Gastrocnemius medialis (tissue), 4 donors: ENCODE measurements at regions not wholly inside any gene's neighbourhood (a gene's known extent, or its start where the extent isn't known, plus 50 kb on each side); places are given as distances from the start of the nearest gene placed in this dataset.
A peak's percentile ranks its signal among the peaks of the same experiment; 100 is the strongest.

ENCODE experiments used
- ATAC-seq, 2 donors: fragments of 150-250 bp; one replicate each; pipeline ENCODE4 v1.9.1; 2016
- DNase-seq, 2 donors: peaks; one replicate each; pipeline ENCODE4 v3.0.0-alpha.2; 2019
- H3K27ac ChIP-seq, 4 donors: fragments of 200-600 bp; sonication (generic); 1 replicate in 1 of 4; 2 replicates in 3 of 4; pipeline ENCODE4 v1.5.1; 2016 to 2018; ENCODE audit warnings: mild to moderate bottlenecking in 2 of 4, moderate library complexity in 1 of 4
- H3K27me3 ChIP-seq, 3 donors: fragments of 200-600 bp; sonication (generic) in 2 of 3; 1 replicate in 1 of 3; 2 replicates in 2 of 3; pipeline versions ENCODE4 v1.5.1 to v1.6.0; 2016 to 2019; ENCODE audit warnings: mild to moderate bottlenecking in 1 of 3, moderate library complexity in 1 of 3
- H3K36me3 ChIP-seq, 2 donors: fragments of 200-600 bp; sonication (generic) in 1 of 2; one replicate each; pipeline ENCODE4 v1.5.1; 2017 to 2018
- H3K4me1 ChIP-seq, 2 donors: fragments of 200-600 bp; sonication (generic) in 1 of 2; one replicate each; pipeline ENCODE4 v1.5.1; 2016 to 2017; ENCODE audit warnings: mild to moderate bottlenecking in 2 of 2
- H3K4me3 ChIP-seq, 4 donors: fragments of 200-600 bp; sonication (generic) in 3 of 4; 1 replicate in 1 of 4; 2 replicates in 3 of 4; pipeline ENCODE4 v1.5.1; 2016 to 2019; ENCODE audit warnings: mild to moderate bottlenecking in 2 of 4
- H3K9me3 ChIP-seq, 3 donors: fragments of 200-600 bp; sonication (generic) in 2 of 3; 1 replicate in 1 of 3; 2 replicates in 2 of 3; pipeline ENCODE4 v1.5.1; 2016 to 2019
- POLR2A ChIP-seq, 2 donors: fragments of 450-650 bp; IDR thresholded peaks; one replicate each; pipeline ENCODE4 v1.6.1; 2017; ENCODE audit warnings: antibody characterized with exemption in 2 of 2, mild to moderate bottlenecking in 2 of 2, moderate library complexity in 2 of 2
- in situ Hi-C, 4 donors: fragments of 200-750 bp; cut with MboI; loops; one replicate each; pipeline versions ENCODE4 v1.15.0 to v1.8.0; 2017; ENCODE audit warnings: low sequenced_read_pairs in 4 of 4
- intact Hi-C: fragments of 100-400 bp; cut with DNase I; formaldehyde crosslinking; loops from one replicate; pipeline ENCODE4 v1.15.1; 2023; ENCODE audit warnings: low total_unique reads
- TF ChIP-seq, protein P1 (sequence below), 5 experiments: fragments of 450-650 bp in 3 of 5; fragments of 200-600 bp in 2 of 5; sonication (generic) in 2 of 5; IDR thresholded peaks in 4 of 5; conservative IDR thresholded peaks in 1 of 5; 1 replicate in 4 of 5; 2 replicates in 1 of 5; pipeline ENCODE4 v1.5.1; 2016 to 2019; ENCODE audit warnings: antibody characterized with exemption in 5 of 5, mild to moderate bottlenecking in 3 of 5, moderate library complexity in 3 of 5

DNA sequence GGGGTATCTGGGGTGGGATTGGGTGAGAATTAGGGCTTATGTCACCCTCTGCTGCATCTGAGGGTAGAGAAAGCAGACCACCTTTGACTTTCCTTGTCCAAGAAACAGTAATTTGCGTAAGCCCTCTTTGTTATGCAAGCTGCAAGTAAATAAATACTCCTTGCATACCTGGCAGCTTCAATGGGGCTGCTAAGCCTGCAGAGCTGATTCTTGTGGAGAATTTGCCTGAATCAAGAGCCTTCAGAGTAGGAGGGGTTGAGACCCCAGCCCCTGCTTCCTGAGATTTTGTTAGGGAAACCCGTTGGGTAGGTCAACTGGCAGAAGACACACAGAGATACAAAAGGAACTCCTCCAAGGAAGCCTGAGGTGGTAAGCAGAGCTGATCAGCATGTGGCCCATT is 515.1 kb downstream of the DMAC1 start:
- H3K4me1 ChIP-seq, result no peaks in the 10 kb centered on the region
- no peak overlapping the region for H3K27ac ChIP-seq
- DNase-seq, result no peak
- intact Hi-C loops (no loop called here), in situ Hi-C loops (no loop called here)
- no peaks in the 10 kb centered on the region for H3K27me3 ChIP-seq
- H3K36me3 ChIP-seq, result no peaks in the 10 kb centered on the region
- no peak overlapping the region for H3K4me3 ChIP-seq
- TF ChIP-seq, protein P1, sequence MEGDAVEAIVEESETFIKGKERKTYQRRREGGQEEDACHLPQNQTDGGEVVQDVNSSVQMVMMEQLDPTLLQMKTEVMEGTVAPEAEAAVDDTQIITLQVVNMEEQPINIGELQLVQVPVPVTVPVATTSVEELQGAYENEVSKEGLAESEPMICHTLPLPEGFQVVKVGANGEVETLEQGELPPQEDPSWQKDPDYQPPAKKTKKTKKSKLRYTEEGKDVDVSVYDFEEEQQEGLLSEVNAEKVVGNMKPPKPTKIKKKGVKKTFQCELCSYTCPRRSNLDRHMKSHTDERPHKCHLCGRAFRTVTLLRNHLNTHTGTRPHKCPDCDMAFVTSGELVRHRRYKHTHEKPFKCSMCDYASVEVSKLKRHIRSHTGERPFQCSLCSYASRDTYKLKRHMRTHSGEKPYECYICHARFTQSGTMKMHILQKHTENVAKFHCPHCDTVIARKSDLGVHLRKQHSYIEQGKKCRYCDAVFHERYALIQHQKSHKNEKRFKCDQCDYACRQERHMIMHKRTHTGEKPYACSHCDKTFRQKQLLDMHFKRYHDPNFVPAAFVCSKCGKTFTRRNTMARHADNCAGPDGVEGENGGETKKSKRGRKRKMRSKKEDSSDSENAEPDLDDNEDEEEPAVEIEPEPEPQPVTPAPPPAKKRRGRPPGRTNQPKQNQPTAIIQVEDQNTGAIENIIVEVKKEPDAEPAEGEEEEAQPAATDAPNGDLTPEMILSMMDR (IDR thresholded peaks at IDR 0.05 in 4 of 5, conservative IDR thresholded peaks at IDR 0.05 in 1 of 5), result no peak
- no peak for TF ChIP-seq POLR2A (IDR thresholded peaks at IDR 0.05)
- no peaks in the 10 kb centered on the region for H3K9me3 ChIP-seq
- ATAC-seq, result no peak

DNA sequence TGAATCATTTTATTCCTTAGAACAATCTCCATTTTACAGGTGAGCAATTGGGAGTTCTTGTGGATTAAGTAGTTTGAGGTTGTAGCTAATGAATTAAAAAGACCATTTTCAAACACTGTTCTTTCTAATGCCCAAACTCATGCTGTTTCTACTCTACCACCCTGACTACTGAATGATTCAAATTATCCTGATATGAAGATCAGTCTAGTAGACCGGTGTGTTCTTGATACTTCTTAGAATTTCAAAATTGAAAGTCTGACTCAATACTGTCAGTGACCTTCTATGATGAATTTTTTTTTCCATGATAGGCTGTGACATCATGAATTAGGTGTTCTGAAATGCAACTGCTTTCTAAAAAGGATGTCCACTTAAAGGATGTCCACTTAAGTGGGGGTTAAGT is 515.5 kb downstream of the DMAC1 start:
- H3K27me3 ChIP-seq, result no peaks in the 10 kb centered on the region
- DNase-seq (no peak), ATAC-seq (no peak)
- in situ Hi-C loops (no loop called here), intact Hi-C loops (no loop called here)
- TF ChIP-seq, protein P1 (IDR thresholded peaks at IDR 0.05 in 4 of 5, conservative IDR thresholded peaks at IDR 0.05 in 1 of 5), result no peak
- no peak for TF ChIP-seq POLR2A (IDR thresholded peaks at IDR 0.05)
- H3K4me1 ChIP-seq, result no peaks in the 10 kb centered on the region
- no peak overlapping the region for H3K4me3 ChIP-seq
- no peaks in the 10 kb centered on the region for H3K9me3 ChIP-seq
- H3K27ac ChIP-seq, result no peak overlapping the region
- H3K36me3 ChIP-seq, result no peaks in the 10 kb centered on the region

DNA sequence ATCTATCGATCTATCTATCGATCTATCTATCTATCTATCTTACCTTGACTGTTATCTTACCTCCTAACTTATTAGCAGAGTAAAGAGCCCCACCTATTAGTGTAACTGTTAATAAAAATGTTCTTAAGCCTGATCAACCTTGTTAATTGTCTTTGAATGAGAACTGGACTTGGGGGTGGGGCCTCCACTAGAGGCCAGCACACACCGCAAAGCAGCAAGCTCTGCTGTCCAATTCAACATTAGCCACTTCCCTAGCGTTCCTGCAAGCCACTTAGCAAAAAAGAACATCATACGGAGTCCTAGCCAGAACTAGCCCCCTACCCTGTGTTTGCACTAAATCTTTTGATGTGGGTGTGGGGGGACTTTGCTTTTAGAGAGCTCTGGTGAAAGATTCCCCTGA is 515.8 kb downstream of the KDM4C start:
- in situ Hi-C loops, result no loop called here
- no peaks in the 10 kb centered on the region for H3K4me1 ChIP-seq
- no peak for TF ChIP-seq POLR2A (IDR thresholded peaks at IDR 0.05)
- TF ChIP-seq, protein P1 (IDR thresholded peaks at IDR 0.05 in 4 of 5, conservative IDR thresholded peaks at IDR 0.05 in 1 of 5), result peak in 2 of 5 experiments; percentile 41 to 46
- intact Hi-C loops, result loop anchor here (10.0 kb wide), 1 partner anchor 261 kb away; no protein-coding TSS in a partner anchor
- H3K36me3 ChIP-seq, result no peaks in the 10 kb centered on the region
- H3K9me3 ChIP-seq, result no peaks in the 10 kb centered on the region
- DNase-seq (no peak), ATAC-seq (no peak)
- no peak overlapping the region for H3K4me3 ChIP-seq
- H3K27ac ChIP-seq, result no peak overlapping the region
- no peaks in the 10 kb centered on the region for H3K27me3 ChIP-seq

DNA sequence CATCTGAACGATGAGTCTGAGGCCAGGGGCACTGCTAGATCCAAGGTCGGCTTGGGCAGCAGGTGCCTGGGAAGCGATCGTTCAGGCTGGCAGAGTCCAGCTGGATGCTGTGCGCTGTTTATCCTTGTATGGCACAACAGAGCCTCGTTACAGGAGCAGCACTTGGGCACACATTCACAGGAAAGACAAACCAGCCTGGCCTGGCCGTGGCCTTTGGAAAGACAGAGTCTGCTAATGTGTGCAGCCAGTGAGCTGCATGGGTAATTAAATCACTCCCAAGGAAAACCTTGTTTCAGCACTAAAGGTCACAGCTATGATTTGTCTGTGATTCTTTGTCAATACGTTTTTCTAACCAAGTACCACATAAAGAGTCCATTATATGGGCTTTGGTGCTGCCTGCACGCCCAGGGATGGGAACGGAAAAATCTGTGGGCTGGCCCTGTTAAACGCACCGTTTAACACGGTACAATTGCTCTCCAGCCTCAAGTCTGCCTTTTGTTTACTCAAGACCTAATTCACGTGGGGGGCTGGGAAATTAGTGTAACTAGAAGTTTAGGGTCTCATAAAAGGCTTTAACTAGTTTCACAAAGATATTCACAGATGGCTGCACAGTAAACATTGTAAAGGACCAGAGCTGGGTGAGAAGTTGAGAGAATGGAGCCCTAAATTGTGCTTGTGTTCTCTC is 509.3 kb downstream of the KDM4C start:
- no peaks in the 10 kb centered on the region for H3K4me1 ChIP-seq
- no peak overlapping the region for H3K27ac ChIP-seq
- H3K4me3 ChIP-seq, result no peak overlapping the region
- intact Hi-C loops (loop anchor here (10.0 kb wide), 1 partner anchor 212 kb away; no protein-coding TSS in a partner anchor), in situ Hi-C loops (no loop called here)
- DNase-seq (no peak), ATAC-seq (no peak)
- TF ChIP-seq, protein P1 (IDR thresholded peaks at IDR 0.05 in 4 of 5, conservative IDR thresholded peaks at IDR 0.05 in 1 of 5), result no peak
- TF ChIP-seq POLR2A (IDR thresholded peaks at IDR 0.05), result no peak
- no peaks in the 10 kb centered on the region for H3K27me3 ChIP-seq
- H3K9me3 ChIP-seq, result no peaks in the 10 kb centered on the region
- H3K36me3 ChIP-seq, result no peaks in the 10 kb centered on the region

DNA sequence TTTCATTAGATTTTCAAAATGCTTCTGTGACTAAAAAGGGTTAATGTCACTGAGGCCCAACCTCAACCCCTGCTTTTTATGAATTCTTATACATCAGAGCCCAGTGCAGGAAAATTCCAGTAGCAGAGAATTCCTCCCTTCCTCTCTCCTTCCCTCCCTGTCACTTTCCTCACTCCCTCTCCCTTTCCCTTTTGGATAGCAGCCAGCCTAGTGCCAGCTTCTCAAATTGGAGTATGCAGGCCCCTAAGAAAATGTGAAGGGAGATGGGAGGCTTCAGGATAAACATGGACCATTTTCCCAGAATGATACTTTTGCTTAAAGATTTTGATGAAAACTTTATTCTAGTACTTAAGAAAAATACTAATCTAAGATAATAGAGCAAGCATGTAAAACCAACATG is 507.4 kb downstream of the KDM4C start:
- Histone ChIP-seq H3K4me1 (no peaks in the 10 kb centered on the region), H3K4me3 (no peak overlapping the region), H3K36me3 (no peaks in the 10 kb centered on the region), H3K27ac (no peak overlapping the region), H3K27me3 (no peaks in the 10 kb centered on the region), H3K9me3 (no peaks in the 10 kb centered on the region)
- ATAC-seq, result no peak
- no peak for TF ChIP-seq POLR2A (IDR thresholded peaks at IDR 0.05)
- TF ChIP-seq, protein P1 (IDR thresholded peaks at IDR 0.05 in 4 of 5, conservative IDR thresholded peaks at IDR 0.05 in 1 of 5), result no peak
- intact Hi-C loops (loop anchor here (10.0 kb wide), 1 partner anchor 210 kb away; no protein-coding TSS in a partner anchor), in situ Hi-C loops (no loop called here)
- no peak for DNase-seq
